GM10248 (cell line): ENCODE measurements at regions not wholly inside any gene's neighbourhood (a gene's known extent, or its start where the extent isn't known, plus 50 kb on each side); places are given as distances from the start of the nearest gene placed in this dataset.

Experiments
- CTCF ChIA-PET: fragments of 300-600 bp; sonication (Branson Sonifier 250); formaldehyde crosslinking; extraction: SDS; loops from one replicate; lab custom pipeline; 2021; ENCODE audit warnings: antibody characterized with exemption; lab: Yijun Ruan, JAX
- POLR2A ChIA-PET: fragments of 350-650 bp; sonication (Branson Sonifier 250); formaldehyde crosslinking; extraction: SDS; loops from one replicate; lab custom pipeline; 2020; ENCODE audit warnings: antibody characterized with exemption; lab: Yijun Ruan, JAX
- DNase-seq: peaks from one replicate; pipeline ENCODE4 v3.0.0; 2012; ENCODE audit errors: extremely low spot score
- CTCF ChIP-seq: IDR thresholded peaks from 2 replicates; pipeline ENCODE4 v1.5.1; 2012; ENCODE audit warnings: mild to moderate bottlenecking, low read depth; ENCODE audit errors: extremely low read depth, missing control alignments, control extremely low read depth

- ChIA-PET POLR2A (no interaction called here), CTCF (no interaction called here)
- no peak for DNase-seq
- no peak for TF ChIP-seq CTCF
Observed at GRCh38 chr9:26561928-26562327, 330.7 kb downstream of the CAAP1 start.

- no peak for TF ChIP-seq CTCF
- ChIA-PET CTCF (no interaction called here), POLR2A (no interaction called here)
- DNase-seq, result no peak
Observed at GRCh38 chr9:26559506-26559905, 333.1 kb downstream of the CAAP1 start.

- TF ChIP-seq CTCF, result no peak
- POLR2A ChIA-PET, result no interaction called here
- no peak for DNase-seq
- CTCF ChIA-PET, result no interaction called here
Observed at GRCh38 chr9:26551971-26552370, 340.6 kb downstream of the CAAP1 start.

- POLR2A ChIA-PET, result no interaction called here
- CTCF ChIA-PET, result no interaction called here
- no peak for DNase-seq
- TF ChIP-seq CTCF, result no peak
Observed at GRCh38 chr9:26551451-26551850, 341.2 kb downstream of the CAAP1 start.

GRCh38 chr9:26548781-26549290 is 343.8 kb downstream of the CAAP1 start:
- no peak for DNase-seq
- ChIA-PET POLR2A (no interaction called here), CTCF (interaction anchor here (2.0 kb wide), 1 partner anchor 14 kb away, joined by 6 read pairs; no protein-coding TSS in a partner anchor)
- TF ChIP-seq CTCF, result no peak

GRCh38 chr9:26539867-26540493 is 352.6 kb downstream of the CAAP1 start:
- CTCF ChIA-PET, result interaction anchor here (3.5 kb wide), 1 partner anchor 14 kb away, joined by 12 read pairs; no protein-coding TSS in a partner anchor
- TF ChIP-seq CTCF, result no peak
- DNase-seq, result no peak
- POLR2A ChIA-PET, result no interaction called here
